ENCODE measurements at regions not wholly inside any gene's neighbourhood (a gene's known extent, or its start where the extent isn't known, plus 50 kb on each side); places are given as distances from the start of the nearest gene placed in this dataset.

DNA sequence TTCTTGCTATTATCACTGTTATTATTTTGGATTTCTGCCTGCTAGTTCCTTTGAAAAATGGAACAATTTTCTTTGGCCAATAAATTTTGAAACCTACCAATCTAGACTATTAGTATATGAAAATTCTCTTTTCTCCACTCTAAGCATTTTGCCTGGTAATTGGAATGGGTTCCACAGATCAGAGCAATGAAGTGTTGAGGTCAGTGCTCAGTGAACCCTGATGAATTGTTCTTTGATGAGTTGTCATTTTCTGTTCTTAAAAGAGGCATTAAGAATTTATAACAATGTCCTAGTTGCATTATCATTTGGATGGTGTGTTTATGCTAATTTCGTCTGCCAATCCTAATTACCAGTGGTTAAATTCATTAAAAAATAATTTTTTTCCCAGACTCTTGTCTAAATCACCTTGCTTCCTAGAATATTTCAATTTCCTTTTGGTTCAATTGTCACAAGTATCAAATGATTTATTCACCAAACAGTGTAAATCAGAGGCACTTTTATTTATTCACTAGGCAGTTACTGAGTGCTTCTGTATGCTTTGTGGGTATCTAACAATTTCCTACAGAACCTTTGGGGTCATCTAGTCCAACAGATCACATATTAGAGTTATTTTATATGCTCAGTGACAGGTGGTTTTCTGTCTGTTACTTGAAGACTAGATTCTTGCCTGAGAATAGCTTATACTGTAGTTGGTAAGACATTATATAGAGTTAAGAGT lies 239.0 kb downstream of the DNAJB9 start (continued):
- TF ChIP-seq, protein P1, sequence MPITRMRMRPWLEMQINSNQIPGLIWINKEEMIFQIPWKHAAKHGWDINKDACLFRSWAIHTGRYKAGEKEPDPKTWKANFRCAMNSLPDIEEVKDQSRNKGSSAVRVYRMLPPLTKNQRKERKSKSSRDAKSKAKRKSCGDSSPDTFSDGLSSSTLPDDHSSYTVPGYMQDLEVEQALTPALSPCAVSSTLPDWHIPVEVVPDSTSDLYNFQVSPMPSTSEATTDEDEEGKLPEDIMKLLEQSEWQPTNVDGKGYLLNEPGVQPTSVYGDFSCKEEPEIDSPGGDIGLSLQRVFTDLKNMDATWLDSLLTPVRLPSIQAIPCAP (CRISPR knock-in tag; IDR thresholded peaks at IDR 0.05; ENCODE audit: low read depth) = no peak
- no peak for TF ChIP-seq ARID2 (CRISPR knock-in tag; IDR thresholded peaks at IDR 0.05; ENCODE audit: borderline replicate concordance)
- TF ChIP-seq ZNF256 (CRISPR knock-in tag; conservative IDR thresholded peaks at IDR 0.05) = no peak
- TF ChIP-seq TAF1 (CRISPR knock-in tag; IDR thresholded peaks at IDR 0.05) = no peak
- TF ChIP-seq, protein P2, sequence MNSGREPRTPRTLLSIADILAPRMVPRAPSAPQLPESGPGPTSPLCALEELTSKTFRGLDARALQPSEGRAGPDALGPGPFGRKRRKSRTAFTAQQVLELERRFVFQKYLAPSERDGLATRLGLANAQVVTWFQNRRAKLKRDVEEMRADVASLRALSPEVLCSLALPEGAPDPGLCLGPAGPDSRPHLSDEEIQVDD (CRISPR knock-in tag; IDR thresholded peaks at IDR 0.05; ENCODE audit: borderline replicate concordance) = no peak
- TF ChIP-seq TEAD2 (CRISPR knock-in tag; IDR thresholded peaks at IDR 0.05) = no peak
- no peak for TF ChIP-seq SIN3B (IDR thresholded peaks at IDR 0.05; ENCODE audit: low read length)

DNA sequence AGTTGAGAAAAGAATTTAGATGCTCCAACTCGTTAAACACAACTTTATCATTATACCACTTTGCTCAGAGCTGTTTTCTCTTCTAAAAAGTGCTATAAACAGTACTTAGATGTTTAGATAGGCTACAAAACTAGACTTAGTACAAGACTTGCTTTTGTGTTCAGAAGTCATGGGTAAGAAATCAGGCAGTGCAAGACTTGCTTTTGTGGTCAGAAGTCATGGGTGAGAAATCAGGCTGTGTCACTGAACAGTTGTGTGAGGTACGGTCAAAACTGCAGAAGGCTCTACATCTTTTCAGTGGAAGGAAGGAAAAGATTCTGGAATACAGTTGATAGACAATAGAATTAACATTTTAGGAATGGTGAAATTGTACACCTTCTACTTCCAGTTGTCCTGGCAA lies 239.7 kb downstream of the DNAJB9 start:
- DNase-seq (ENCODE audit: low spot score) = no peak
- Histone ChIP-seq H3K9me3 (ENCODE audit: low read length) (no peaks in the 10 kb centered on the region), H3K4me3 (replicated peaks in 1 of 3; ENCODE audit: insufficient read depth in 1 of 3, low read depth in 2 of 3, low read length in 3 of 3) (no peak overlapping the region), H3K27ac (ENCODE audit: extremely low read length, insufficient read depth, low read length) (no peak overlapping the region), H3K27me3 (ENCODE audit: control insufficient read depth in 1 of 2, insufficient read depth in 2 of 2, low read length in 2 of 2) (no peaks in the 10 kb centered on the region), H3K79me2 (ENCODE audit: insufficient read depth, low read length) (no peaks in the 10 kb centered on the region), H3K4me1 (ENCODE audit: insufficient read depth, low read length) (no peaks in the 10 kb centered on the region), H3K36me3 (replicated peaks in 1 of 2; ENCODE audit: control insufficient read depth in 1 of 2, insufficient read depth in 2 of 2, low read length in 2 of 2) (no peaks in the 10 kb centered on the region), H2AFZ (ENCODE audit: low read length) (no peak overlapping the region), H4K20me1 (ENCODE audit: insufficient read depth, low read length) (no peaks in the 10 kb centered on the region), H3K9ac (ENCODE audit: insufficient read depth, low read depth, low read length) (no peak overlapping the region), H3K4me2 (ENCODE audit: low read depth, low read length) (no peak overlapping the region)
- no TSS peak for BruUV-seq (replicated peaks)
- ChIA-PET CTCF (ENCODE audit: low intra/inter-chr PET ratio, low total read pairs) (no interaction called here), POLR2A (no interaction called here)
- intact Hi-C loops (cut with micrococcal nuclease; ENCODE audit: unreplicated experiment) = loop anchor here (5.0 kb wide), 1 partner anchor 197 kb away; no protein-coding TSS in a partner anchor
- FAIRE-seq = no peak
- ATAC-seq = no peak
- in situ Hi-C loops (cut with HindIII; ENCODE audit: extremely low pct_ligation_motif_present, low pct_unique_long_range_greater_than_20kb) = no loop called here
- WGBS (ENCODE audit: low lambda C conversion rate) = 0% methylated on average over 2 of the region's 2 CpGs
- TF ChIP-seq ZNF878 (CRISPR knock-in tag; IDR thresholded peaks at IDR 0.05) (no peak), HMG20B (CRISPR knock-in tag; conservative IDR thresholded peaks at IDR 0.05) (no peak), ZNF337 (CRISPR knock-in tag; IDR thresholded peaks at IDR 0.05; ENCODE audit: borderline replicate concordance, low read depth) (no peak), ZBTB7A (CRISPR knock-in tag; IDR thresholded peaks at IDR 0.05) (no peak), ZNF577 (CRISPR knock-in tag; IDR thresholded peaks at IDR 0.05; ENCODE audit: borderline replicate concordance, low read depth) (no peak), SP140L (CRISPR knock-in tag; IDR thresholded peaks at IDR 0.05; ENCODE audit: borderline replicate concordance) (no peak), ZNF460 (CRISPR knock-in tag; IDR thresholded peaks at IDR 0.05; ENCODE audit: borderline replicate concordance) (no peak), ETV6 (CRISPR knock-in tag; conservative IDR thresholded peaks at IDR 0.05) (no peak)
- TF ChIP-seq, protein P3, sequence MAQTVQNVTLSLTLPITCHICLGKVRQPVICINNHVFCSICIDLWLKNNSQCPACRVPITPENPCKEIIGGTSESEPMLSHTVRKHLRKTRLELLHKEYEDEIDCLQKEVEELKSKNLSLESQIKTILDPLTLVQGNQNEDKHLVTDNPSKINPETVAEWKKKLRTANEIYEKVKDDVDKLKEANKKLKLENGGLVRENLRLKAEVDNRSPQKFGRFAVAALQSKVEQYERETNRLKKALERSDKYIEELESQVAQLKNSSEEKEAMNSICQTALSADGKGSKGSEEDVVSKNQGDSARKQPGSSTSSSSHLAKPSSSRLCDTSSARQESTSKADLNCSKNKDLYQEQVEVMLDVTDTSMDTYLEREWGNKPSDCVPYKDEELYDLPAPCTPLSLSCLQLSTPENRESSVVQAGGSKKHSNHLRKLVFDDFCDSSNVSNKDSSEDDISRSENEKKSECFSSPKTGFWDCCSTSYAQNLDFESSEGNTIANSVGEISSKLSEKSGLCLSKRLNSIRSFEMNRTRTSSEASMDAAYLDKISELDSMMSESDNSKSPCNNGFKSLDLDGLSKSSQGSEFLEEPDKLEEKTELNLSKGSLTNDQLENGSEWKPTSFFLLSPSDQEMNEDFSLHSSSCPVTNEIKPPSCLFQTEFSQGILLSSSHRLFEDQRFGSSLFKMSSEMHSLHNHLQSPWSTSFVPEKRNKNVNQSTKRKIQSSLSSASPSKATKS (CRISPR knock-in tag; IDR thresholded peaks at IDR 0.05) = no peak
- TF ChIP-seq, protein P4, sequence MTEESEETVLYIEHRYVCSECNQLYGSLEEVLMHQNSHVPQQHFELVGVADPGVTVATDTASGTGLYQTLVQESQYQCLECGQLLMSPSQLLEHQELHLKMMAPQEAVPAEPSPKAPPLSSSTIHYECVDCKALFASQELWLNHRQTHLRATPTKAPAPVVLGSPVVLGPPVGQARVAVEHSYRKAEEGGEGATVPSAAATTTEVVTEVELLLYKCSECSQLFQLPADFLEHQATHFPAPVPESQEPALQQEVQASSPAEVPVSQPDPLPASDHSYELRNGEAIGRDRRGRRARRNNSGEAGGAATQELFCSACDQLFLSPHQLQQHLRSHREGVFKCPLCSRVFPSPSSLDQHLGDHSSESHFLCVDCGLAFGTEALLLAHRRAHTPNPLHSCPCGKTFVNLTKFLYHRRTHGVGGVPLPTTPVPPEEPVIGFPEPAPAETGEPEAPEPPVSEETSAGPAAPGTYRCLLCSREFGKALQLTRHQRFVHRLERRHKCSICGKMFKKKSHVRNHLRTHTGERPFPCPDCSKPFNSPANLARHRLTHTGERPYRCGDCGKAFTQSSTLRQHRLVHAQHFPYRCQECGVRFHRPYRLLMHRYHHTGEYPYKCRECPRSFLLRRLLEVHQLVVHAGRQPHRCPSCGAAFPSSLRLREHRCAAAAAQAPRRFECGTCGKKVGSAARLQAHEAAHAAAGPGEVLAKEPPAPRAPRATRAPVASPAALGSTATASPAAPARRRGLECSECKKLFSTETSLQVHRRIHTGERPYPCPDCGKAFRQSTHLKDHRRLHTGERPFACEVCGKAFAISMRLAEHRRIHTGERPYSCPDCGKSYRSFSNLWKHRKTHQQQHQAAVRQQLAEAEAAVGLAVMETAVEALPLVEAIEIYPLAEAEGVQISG (CRISPR knock-in tag; IDR thresholded peaks at IDR 0.05) = no peak
